LNCaP clone FGC (cell line): ENCODE measurements at regions not wholly inside any gene's neighbourhood (a gene's known extent, or its start where the extent isn't known, plus 50 kb on each side); places are given as distances from the start of the nearest gene placed in this dataset.

Source experiments
- DNase-seq: peaks from one replicate; pipeline ENCODE4 v3.0.0-alpha.2; 2011; ENCODE audit warnings: low read depth
- H3K4me3 ChIP-seq: 2 replicates; pipeline ENCODE4 v1.5.1; 2011; ENCODE audit warnings: mild to moderate bottlenecking, low read depth, low read length, control low read depth
- CTCF ChIP-seq: IDR thresholded peaks from 2 replicates; pipeline ENCODE4 v1.5.1; 2012; ENCODE audit warnings: mild to moderate bottlenecking; ENCODE audit not compliant: control insufficient read depth, insufficient read depth; ENCODE audit errors: extremely low read depth

- DNase-seq = no peak
- no peak overlapping the region for H3K4me3 ChIP-seq
These were observed 245.2 kb downstream of the DLEU7 start for GRCh38 chr13:50598338-50598737.

GRCh38 chr13:50599046-50599445 is 244.4 kb downstream of the DLEU7 start:
- H3K4me3 ChIP-seq = no peak overlapping the region
- no peak for DNase-seq
- TF ChIP-seq CTCF = no peak

More at GRCh38 chr13:50598338-50598737, 245.2 kb downstream of the DLEU7 start:
- TF ChIP-seq CTCF = no peak

GRCh38 chr13:50599927-50600326 is 243.6 kb downstream of the DLEU7 start:
- no peak for TF ChIP-seq CTCF
- H3K4me3 ChIP-seq = no peak overlapping the region
- no peak for DNase-seq

- no peak for DNase-seq
- H3K4me3 ChIP-seq = no peak overlapping the region
- no peak for TF ChIP-seq CTCF
These were observed 235.1 kb downstream of the DLEU7 start for GRCh38 chr13:50608370-50608769.

DNA sequence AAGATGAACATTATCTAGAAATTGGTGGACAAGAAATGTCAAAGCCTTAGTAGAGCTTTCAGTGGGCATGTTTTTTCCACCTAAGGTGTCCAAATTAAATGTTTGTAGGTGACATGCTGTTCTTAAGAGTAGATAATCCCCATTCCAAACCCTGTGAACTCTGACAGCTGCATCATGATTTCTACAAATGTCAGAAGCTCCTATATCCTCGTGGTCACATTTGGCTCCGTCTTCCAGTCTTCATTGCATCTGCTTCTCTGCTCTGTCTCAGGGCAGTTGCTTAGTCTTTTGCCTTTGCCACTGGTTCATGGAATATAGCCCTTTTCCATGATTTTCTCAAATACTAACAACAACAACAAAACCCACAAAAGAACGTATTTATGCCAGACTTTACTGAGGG is 234.5 kb downstream of the DLEU7 start:
- DNase-seq = no peak
- no peak for TF ChIP-seq CTCF
- no peak overlapping the region for H3K4me3 ChIP-seq

GRCh38 chr13:50610238-50610637 is 233.3 kb downstream of the DLEU7 start:
- no peak for DNase-seq
- no peak for TF ChIP-seq CTCF

DNA sequence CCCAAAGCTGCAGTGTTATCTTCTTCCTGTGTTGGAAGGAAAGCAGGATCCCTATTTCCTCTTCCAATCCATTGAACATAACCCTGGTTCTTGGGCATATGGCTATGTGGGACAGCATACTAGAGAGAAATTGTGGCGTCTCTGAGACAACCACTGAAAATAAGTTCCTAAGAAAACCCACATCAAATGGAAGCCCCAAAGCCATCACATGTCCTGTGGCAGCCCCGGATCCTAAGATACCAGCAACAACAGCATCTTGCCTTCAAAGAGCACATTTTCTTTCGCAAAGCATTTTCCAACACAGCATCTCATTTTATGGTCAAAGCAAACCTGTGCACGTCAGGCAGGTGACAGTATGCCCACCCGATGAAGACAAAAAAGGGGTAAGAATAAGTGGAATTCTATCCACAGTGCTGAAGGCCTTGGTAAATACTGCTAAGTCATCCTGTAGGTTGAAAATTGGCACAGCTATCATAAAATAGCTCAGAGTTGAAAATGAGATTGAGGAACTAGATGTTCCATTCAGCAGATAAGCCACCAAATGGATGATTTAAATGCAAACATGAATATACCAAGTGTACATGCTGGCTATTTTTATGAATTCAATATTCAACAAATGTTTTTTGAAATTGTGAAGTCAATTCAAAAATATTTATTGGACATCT is 232.2 kb downstream of the DLEU7 start:
- no peak for TF ChIP-seq CTCF
- no peak for DNase-seq
- no peak overlapping the region for H3K4me3 ChIP-seq

More at GRCh38 chr13:50610238-50610637, 233.3 kb downstream of the DLEU7 start:
- no peak overlapping the region for H3K4me3 ChIP-seq
